ENCODE measurements at regions not wholly inside any gene's neighbourhood (a gene's known extent, or its start where the extent isn't known, plus 50 kb on each side); places are given as distances from the start of the nearest gene placed in this dataset.
"Not testable (repeated sequence)": the region's sequence is repeated elsewhere in the genome, so short reads cannot be mapped to it uniquely, and the experiment has no call there.

DNA sequence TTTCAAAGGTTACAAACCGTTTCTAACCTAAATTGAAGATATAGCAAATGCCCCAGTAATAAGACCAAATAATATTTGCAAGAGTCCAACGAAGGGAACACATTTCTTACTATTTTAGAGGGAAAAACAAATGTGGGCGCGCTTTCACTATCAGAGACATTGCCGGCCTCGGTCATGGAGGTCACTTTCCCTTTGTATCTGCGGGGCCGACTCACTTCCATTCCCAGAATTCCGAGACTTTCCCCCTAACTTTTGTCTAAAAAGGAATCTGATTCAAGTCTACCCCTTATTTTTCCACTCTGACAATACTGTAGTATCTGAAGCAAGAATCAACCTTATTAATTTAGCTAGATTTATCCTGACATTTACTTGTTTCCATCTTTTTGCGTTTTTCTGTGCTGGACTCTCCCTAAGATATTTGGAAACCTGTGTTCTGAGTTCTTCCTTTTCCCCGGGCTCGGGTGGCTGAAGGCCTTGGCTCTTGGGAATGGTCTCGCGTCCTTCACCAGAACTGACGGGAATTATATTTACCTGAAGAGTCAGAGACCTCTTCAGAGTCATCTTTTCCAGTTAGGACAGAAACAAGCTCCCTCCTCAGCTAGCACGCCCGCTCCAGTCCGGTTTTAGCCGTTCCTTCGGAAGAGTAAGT lies 71.8 kb upstream of the ZNF184 start:
- H3K36me3 ChIP-seq (ENCODE audit: control insufficient read depth, insufficient read depth, low read length), result no peaks in the 10 kb centered on the region
- no peak overlapping the region for H3K4me3 ChIP-seq (ENCODE audit: low read length)
- 3% methylated on average over 13 of the region's 20 CpGs for WGBS (ENCODE audit: insufficient coverage)
- H3K27me3 ChIP-seq (ENCODE audit: control insufficient read depth, insufficient read depth, low read length), result peaks cover 70% of the 10 kb centered on the region
- H3K9me3 ChIP-seq (replicated peaks; ENCODE audit: control insufficient read depth, low read depth, low read length), result peaks cover 2% of the 10 kb centered on the region
- H3K4me1 ChIP-seq (ENCODE audit: control insufficient read depth, insufficient read depth, low read length), result peaks cover 3% of the 10 kb centered on the region
- H3K27ac ChIP-seq (ENCODE audit: low read length), result no peak overlapping the region
- no peak for DNase-seq

- not testable (repeated sequence) for H3K9me3 ChIP-seq (replicated peaks; ENCODE audit: control insufficient read depth, low read depth, low read length); H3K27ac ChIP-seq (ENCODE audit: low read length); H3K4me1 ChIP-seq (ENCODE audit: control insufficient read depth, insufficient read depth, low read length); H3K4me3 ChIP-seq (ENCODE audit: low read length); DNase-seq; H3K36me3 ChIP-seq (ENCODE audit: control insufficient read depth, insufficient read depth, low read length)
- peaks cover 73% of the 10 kb centered on the region for H3K27me3 ChIP-seq (ENCODE audit: control insufficient read depth, insufficient read depth, low read length)
- 5% methylated on average over 12 of the region's 20 CpGs for WGBS (ENCODE audit: insufficient coverage)
Observed at GRCh38 chr6:27544135-27544534, 71.2 kb upstream of the ZNF184 start.

DNA sequence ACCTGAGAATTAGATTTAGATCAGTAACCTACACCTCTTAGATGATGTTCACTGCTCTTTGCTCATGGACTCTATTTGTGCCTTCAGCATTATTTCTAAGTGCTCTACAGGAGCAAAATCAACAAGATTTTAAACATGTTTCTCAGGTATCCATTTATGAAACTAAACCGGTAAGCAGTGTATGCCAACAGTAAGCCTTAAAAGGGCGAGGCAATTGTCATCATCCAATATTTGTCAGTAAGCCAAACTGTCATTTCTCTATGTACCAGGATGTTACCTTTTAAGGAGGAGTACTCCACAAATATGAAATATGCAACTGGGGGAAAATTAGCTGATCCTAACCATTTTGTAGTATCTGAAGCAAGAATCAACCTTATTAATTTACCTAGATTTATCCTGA lies 69.6 kb upstream of the ZNF184 start:
- no CpG with 5 or more reads among the region's 2 CpGs for WGBS (ENCODE audit: insufficient coverage)
- Histone ChIP-seq H3K36me3 (ENCODE audit: control insufficient read depth, insufficient read depth, low read length) (no peaks in the 10 kb centered on the region), H3K4me3 (ENCODE audit: low read length) (no peak overlapping the region), H3K27ac (ENCODE audit: low read length) (no peak overlapping the region), H3K9me3 (replicated peaks; ENCODE audit: control insufficient read depth, low read depth, low read length) (peaks cover 2% of the 10 kb centered on the region), H3K4me1 (ENCODE audit: control insufficient read depth, insufficient read depth, low read length) (peaks cover 3% of the 10 kb centered on the region), H3K27me3 (ENCODE audit: control insufficient read depth, insufficient read depth, low read length) (peaks cover 69% of the 10 kb centered on the region)
- DNase-seq, result no peak

GRCh38 chr6:27541933-27542297 lies 69.0 kb upstream of the ZNF184 start:
- DNase-seq, result no peak
- Histone ChIP-seq H3K36me3 (ENCODE audit: control insufficient read depth, insufficient read depth, low read length) (no peaks in the 10 kb centered on the region), H3K27ac (ENCODE audit: low read length) (no peak overlapping the region), H3K4me1 (ENCODE audit: control insufficient read depth, insufficient read depth, low read length) (peaks cover 3% of the 10 kb centered on the region), H3K27me3 (ENCODE audit: control insufficient read depth, insufficient read depth, low read length) (peaks cover 64% of the 10 kb centered on the region), H3K4me3 (ENCODE audit: low read length) (no peak overlapping the region), H3K9me3 (replicated peaks; ENCODE audit: control insufficient read depth, low read depth, low read length) (peaks cover 2% of the 10 kb centered on the region)
- no CpG with 5 or more reads among the region's 5 CpGs for WGBS (ENCODE audit: insufficient coverage)

GRCh38 chr6:27541212-27541932 lies 68.5 kb upstream of the ZNF184 start:
- H3K27me3 ChIP-seq (ENCODE audit: control insufficient read depth, insufficient read depth, low read length), result peaks cover 62% of the 10 kb centered on the region
- 28% methylated on average over 7 of the region's 15 CpGs for WGBS (ENCODE audit: insufficient coverage)
- H3K4me1 ChIP-seq (ENCODE audit: control insufficient read depth, insufficient read depth, low read length), result peaks cover 3% of the 10 kb centered on the region
- H3K27ac ChIP-seq (ENCODE audit: low read length), result no peak overlapping the region
- peaks cover 2% of the 10 kb centered on the region for H3K9me3 ChIP-seq (replicated peaks; ENCODE audit: control insufficient read depth, low read depth, low read length)
- no peak overlapping the region for H3K4me3 ChIP-seq (ENCODE audit: low read length)
- no peaks in the 10 kb centered on the region for H3K36me3 ChIP-seq (ENCODE audit: control insufficient read depth, insufficient read depth, low read length)
- DNase-seq, result no peak

GRCh38 chr6:27539551-27539950 lies 66.6 kb upstream of the ZNF184 start:
- Histone ChIP-seq H3K4me3 (ENCODE audit: low read length) (no peak overlapping the region), H3K36me3 (ENCODE audit: control insufficient read depth, insufficient read depth, low read length) (no peaks in the 10 kb centered on the region), H3K27ac (ENCODE audit: low read length) (no peak overlapping the region), H3K4me1 (ENCODE audit: control insufficient read depth, insufficient read depth, low read length) (no peaks in the 10 kb centered on the region), H3K27me3 (ENCODE audit: control insufficient read depth, insufficient read depth, low read length) (peaks cover 49% of the 10 kb centered on the region), H3K9me3 (replicated peaks; ENCODE audit: control insufficient read depth, low read depth, low read length) (peaks cover 2% of the 10 kb centered on the region)
- DNase-seq, result no peak
- WGBS (ENCODE audit: insufficient coverage), result 80% methylated on average over 7 of the region's 13 CpGs

- no peaks in the 10 kb centered on the region for H3K9me3 ChIP-seq (replicated peaks; ENCODE audit: control insufficient read depth, low read depth, low read length)
- DNase-seq, result no peak
- 73% methylated on average over 3 of the region's 7 CpGs for WGBS (ENCODE audit: insufficient coverage)
- H3K4me1 ChIP-seq (ENCODE audit: control insufficient read depth, insufficient read depth, low read length), result no peaks in the 10 kb centered on the region
- no peak overlapping the region for H3K4me3 ChIP-seq (ENCODE audit: low read length)
- H3K36me3 ChIP-seq (ENCODE audit: control insufficient read depth, insufficient read depth, low read length), result no peaks in the 10 kb centered on the region
- H3K27me3 ChIP-seq (ENCODE audit: control insufficient read depth, insufficient read depth, low read length), result peaks cover 18% of the 10 kb centered on the region
- no peak overlapping the region for H3K27ac ChIP-seq (ENCODE audit: low read length)
Observed at GRCh38 chr6:27532820-27533538, 60.1 kb upstream of the ZNF184 start.

DNA sequence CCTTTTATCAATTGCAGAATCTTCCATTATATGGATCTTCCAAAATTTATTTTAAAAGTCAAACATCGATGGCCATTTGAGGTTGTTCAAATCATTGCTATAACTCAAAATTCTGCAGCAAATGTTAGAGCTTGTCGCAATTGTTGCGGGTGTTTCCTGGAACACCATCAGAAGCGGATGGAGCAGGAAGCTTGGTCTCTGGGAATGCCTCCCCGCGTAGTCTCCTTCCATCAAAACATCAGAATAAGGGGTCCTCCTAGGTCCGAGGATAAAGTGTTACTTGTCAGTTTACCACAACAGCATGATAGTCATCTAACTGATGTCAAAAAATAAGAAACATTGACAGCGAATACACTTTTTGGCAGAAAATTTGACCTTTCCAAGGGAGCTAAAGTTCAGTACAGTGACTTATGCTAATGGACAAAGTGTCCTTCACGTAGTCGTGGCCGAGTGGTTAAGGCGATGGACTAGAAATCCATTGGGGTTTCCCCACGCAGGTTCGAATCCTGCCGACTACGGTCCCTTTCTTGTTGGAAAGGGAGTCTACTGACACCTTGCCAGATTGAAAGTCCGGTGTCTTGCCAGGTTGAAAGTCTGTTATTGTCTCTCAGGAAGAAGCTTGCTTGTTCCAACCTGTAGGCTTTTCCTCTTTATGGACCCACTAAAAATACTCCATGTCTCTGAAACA lies 59.0 kb upstream of the ZNF184 start:
- Histone ChIP-seq H3K27me3 (ENCODE audit: control insufficient read depth, insufficient read depth, low read length) (peaks cover 15% of the 10 kb centered on the region), H3K4me1 (ENCODE audit: control insufficient read depth, insufficient read depth, low read length) (no peaks in the 10 kb centered on the region), H3K36me3 (ENCODE audit: control insufficient read depth, insufficient read depth, low read length) (no peaks in the 10 kb centered on the region), H3K27ac (ENCODE audit: low read length) (no peak overlapping the region), H3K4me3 (ENCODE audit: low read length) (no peak overlapping the region), H3K9me3 (replicated peaks; ENCODE audit: control insufficient read depth, low read depth, low read length) (no peaks in the 10 kb centered on the region)
- WGBS (ENCODE audit: insufficient coverage), result 87% methylated on average over 12 of the region's 17 CpGs
- DNase-seq, result no peak

DNA sequence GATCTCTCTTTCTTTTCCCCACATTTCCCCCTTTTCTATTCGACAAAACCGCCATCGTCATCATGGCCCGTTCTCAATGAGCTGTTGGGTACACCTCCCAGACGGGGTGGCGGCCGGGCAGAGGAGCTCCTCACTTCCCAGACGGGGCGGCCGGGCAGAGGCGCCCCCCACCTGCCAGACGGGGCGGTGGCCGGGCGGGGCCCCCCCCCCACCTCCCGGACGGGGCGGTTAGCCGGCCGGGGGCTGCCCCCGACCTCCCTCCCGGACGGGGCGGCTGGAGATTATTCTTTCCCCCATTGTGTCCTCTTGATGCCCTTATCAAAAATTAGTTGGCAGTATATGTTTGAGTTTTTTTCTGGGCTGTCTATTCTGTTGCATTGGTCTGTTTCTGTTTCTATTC lies 56.9 kb upstream of the ZNF184 start:
- 82% methylated on average over 8 of the region's 24 CpGs for WGBS (ENCODE audit: insufficient coverage)
- not testable (repeated sequence) for H3K4me3 ChIP-seq (ENCODE audit: low read length); DNase-seq; H3K36me3 ChIP-seq (ENCODE audit: control insufficient read depth, insufficient read depth, low read length); H3K27me3 ChIP-seq (ENCODE audit: control insufficient read depth, insufficient read depth, low read length); H3K27ac ChIP-seq (ENCODE audit: low read length); H3K9me3 ChIP-seq (replicated peaks; ENCODE audit: control insufficient read depth, low read depth, low read length); H3K4me1 ChIP-seq (ENCODE audit: control insufficient read depth, insufficient read depth, low read length)

GRCh38 chr6:27528714-27529113 lies 55.8 kb upstream of the ZNF184 start:
- H3K4me3 ChIP-seq (ENCODE audit: low read length), result no peak overlapping the region
- no peak overlapping the region for H3K27ac ChIP-seq (ENCODE audit: low read length)
- no peaks in the 10 kb centered on the region for H3K4me1 ChIP-seq (ENCODE audit: control insufficient read depth, insufficient read depth, low read length)
- no peak for DNase-seq
- H3K36me3 ChIP-seq (ENCODE audit: control insufficient read depth, insufficient read depth, low read length), result no peaks in the 10 kb centered on the region
- no peaks in the 10 kb centered on the region for H3K9me3 ChIP-seq (replicated peaks; ENCODE audit: control insufficient read depth, low read depth, low read length)
- H3K27me3 ChIP-seq (ENCODE audit: control insufficient read depth, insufficient read depth, low read length), result peaks cover 9% of the 10 kb centered on the region

Measured in muscle of leg (tissue), 3 donors.